ENCODE measurements at regions not wholly inside any gene's neighbourhood (a gene's known extent, or its start where the extent isn't known, plus 50 kb on each side); places are given as distances from the start of the nearest gene placed in this dataset.

- TF ChIP-seq, protein P1, sequence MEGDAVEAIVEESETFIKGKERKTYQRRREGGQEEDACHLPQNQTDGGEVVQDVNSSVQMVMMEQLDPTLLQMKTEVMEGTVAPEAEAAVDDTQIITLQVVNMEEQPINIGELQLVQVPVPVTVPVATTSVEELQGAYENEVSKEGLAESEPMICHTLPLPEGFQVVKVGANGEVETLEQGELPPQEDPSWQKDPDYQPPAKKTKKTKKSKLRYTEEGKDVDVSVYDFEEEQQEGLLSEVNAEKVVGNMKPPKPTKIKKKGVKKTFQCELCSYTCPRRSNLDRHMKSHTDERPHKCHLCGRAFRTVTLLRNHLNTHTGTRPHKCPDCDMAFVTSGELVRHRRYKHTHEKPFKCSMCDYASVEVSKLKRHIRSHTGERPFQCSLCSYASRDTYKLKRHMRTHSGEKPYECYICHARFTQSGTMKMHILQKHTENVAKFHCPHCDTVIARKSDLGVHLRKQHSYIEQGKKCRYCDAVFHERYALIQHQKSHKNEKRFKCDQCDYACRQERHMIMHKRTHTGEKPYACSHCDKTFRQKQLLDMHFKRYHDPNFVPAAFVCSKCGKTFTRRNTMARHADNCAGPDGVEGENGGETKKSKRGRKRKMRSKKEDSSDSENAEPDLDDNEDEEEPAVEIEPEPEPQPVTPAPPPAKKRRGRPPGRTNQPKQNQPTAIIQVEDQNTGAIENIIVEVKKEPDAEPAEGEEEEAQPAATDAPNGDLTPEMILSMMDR (IDR thresholded peaks at IDR 0.05) = no peak
- TF ChIP-seq, protein P2, sequence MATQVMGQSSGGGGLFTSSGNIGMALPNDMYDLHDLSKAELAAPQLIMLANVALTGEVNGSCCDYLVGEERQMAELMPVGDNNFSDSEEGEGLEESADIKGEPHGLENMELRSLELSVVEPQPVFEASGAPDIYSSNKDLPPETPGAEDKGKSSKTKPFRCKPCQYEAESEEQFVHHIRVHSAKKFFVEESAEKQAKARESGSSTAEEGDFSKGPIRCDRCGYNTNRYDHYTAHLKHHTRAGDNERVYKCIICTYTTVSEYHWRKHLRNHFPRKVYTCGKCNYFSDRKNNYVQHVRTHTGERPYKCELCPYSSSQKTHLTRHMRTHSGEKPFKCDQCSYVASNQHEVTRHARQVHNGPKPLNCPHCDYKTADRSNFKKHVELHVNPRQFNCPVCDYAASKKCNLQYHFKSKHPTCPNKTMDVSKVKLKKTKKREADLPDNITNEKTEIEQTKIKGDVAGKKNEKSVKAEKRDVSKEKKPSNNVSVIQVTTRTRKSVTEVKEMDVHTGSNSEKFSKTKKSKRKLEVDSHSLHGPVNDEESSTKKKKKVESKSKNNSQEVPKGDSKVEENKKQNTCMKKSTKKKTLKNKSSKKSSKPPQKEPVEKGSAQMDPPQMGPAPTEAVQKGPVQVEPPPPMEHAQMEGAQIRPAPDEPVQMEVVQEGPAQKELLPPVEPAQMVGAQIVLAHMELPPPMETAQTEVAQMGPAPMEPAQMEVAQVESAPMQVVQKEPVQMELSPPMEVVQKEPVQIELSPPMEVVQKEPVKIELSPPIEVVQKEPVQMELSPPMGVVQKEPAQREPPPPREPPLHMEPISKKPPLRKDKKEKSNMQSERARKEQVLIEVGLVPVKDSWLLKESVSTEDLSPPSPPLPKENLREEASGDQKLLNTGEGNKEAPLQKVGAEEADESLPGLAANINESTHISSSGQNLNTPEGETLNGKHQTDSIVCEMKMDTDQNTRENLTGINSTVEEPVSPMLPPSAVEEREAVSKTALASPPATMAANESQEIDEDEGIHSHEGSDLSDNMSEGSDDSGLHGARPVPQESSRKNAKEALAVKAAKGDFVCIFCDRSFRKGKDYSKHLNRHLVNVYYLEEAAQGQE (IDR thresholded peaks at IDR 0.05; ENCODE audit: insufficient read depth in 1 of 2, low read depth in 2 of 2, low read length in 1 of 2) = no peak
- TF ChIP-seq POLR2AphosphoS5 (IDR thresholded peaks at IDR 0.05; ENCODE audit: low read depth, low read length) = no peak
Measured at GRCh38 chr1:4375812-4376211, 278.6 kb upstream of the AJAP1 start.

All from Panc1 (cell line).